Myocyte (in vitro differentiated cells): ENCODE measurements at regions not wholly inside any gene's neighbourhood (a gene's known extent, or its start where the extent isn't known, plus 50 kb on each side); places are given as distances from the start of the nearest gene placed in this dataset.
"Not testable (repeated sequence)": the region's sequence is repeated elsewhere in the genome, so short reads cannot be mapped to it uniquely, and the experiment has no call there.

ENCODE experiments used
- DNase-seq: peaks from one replicate; pipeline ENCODE4 v3.0.0-alpha.2; 2012; ENCODE audit warnings: low read depth

DNA sequence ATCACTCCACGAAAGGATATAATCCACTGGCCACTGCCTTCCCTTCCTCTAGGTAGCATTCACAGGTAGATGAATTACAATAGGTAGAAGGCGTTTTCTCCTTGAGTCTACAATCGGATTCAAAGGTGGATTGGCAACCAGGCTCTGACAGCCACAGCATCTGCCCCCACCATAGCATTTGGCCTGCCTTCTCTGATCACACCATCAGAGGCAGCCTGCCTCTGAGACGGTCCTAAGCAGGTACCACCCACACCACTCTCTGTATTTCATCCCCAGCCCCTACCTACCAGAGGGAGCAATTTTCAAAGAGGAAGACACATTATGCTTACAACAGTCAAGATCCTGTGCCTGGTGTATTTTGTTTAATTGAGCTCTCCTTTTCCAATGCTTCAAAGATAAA is 210.5 kb upstream of the SPTLC3 start:
- DNase-seq = no peak

DNA sequence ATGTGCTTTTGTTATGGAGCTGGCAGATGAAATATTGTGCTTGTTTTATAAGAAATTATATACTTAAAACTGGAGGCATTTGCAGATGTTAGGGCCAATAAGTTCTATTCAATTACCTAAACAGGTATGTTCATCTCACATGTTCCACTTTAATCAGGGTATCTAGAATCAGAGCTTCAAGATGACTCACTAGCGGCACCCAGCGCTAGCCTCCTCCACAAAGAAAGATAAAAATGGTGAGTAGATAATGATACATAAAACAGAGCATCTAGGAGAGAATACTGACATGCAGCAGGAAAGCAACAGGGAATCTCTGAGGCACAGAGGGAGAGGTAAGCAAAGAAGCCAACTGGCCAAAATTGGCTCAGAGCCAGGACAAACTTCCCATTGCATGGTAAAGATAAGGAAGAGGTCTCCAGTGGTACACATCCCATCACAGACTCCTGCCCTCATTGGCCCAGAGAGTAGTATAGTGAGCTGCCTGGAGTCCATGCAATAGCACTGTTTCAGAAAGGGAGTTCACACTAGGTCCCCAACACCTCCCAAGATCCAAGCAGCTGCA is 200.7 kb upstream of the SPTLC3 start:
- DNase-seq = no peak

DNA sequence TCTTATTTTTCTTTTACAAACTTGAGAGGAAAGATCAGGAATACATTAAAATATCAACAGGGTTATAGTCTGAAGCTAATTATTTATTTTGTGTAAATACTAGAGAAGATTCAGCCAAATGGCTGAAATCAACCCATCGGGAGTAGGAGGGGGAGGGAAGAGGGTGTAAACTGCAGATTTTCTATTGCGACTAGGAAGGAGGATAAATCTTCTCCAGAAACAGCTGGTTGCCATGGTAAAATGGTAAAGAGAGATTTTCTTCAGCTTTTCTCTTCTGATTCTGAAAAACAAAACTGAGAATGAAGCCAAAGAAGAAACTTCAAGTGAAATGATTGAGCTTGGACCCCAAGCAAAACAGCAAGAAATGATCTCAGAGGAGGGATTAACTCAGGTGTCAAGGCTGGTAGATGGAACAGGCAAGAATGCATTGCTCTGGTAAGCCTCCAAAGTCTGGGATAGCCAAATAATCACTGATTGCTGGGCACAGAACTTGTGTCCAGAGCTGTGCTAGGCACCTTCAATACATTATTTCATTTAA is 193.5 kb upstream of the SPTLC3 start:
- no peak for DNase-seq

DNA sequence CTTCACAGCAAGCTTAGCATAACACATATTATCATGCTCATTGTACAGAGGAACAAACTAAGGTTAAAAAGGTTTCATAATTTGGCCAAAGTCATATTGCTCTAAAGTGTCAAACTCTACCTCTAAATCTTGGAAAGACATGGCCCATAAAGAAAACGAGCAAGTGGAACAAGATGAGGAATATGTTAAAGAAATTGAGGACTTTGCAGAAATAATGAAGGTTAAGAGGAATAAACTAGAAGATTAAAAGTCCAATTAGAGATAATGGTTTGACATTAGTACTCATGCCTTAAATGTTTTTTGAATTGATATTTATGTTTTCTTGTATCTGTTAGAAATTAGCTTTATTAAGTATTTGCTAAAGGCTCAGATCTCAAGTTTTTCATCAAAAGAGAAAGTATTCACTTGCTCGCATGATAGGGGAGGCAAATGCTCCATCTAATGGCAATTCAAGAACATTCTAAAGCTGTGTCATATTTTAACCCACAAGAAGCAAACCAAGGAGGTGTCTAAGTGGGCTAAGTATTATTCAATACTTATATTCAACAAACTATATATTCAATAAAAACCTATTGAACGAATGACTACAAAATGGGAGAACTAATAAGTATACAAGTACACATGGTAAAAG is 192.9 kb upstream of the SPTLC3 start:
- DNase-seq = no peak

DNA sequence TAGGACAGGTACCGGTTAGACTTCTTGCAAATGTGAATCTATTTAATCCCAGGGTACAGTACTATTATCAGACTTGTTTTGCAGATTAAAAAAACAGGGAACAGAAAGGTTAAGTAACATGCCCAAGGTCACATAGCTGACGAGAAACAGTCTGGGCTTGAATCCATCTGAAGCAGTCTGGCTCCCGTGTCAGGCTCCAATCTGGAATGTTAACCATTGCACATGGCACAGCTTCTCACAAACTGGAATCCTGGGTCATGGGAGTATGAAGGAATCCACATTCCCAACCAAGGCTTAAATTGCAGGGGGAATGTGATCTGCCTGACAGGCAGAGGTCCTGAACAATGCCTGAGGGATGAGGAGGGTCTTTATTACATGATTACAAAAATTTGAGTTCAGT is 187.5 kb upstream of the SPTLC3 start:
- no peak for DNase-seq

DNA sequence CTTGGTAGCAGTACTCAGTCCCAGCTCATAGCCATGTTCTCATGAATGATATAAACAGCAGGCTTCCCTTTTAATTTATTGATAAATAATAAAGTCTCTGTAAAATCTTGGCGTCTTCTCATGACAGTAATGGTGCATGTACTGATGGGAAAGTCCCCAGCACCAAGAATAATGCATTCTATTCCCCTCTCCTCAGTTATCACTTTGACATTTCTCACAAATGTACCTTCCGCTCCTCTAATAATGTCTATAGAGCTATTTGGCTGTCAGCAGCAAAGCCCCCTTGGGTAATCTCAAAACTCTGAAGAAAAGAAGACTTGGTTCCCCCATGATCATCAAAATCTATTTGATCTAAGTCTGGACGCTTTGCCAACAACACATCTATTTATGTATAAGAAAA is 185.0 kb upstream of the SPTLC3 start:
- DNase-seq = no peak

DNA sequence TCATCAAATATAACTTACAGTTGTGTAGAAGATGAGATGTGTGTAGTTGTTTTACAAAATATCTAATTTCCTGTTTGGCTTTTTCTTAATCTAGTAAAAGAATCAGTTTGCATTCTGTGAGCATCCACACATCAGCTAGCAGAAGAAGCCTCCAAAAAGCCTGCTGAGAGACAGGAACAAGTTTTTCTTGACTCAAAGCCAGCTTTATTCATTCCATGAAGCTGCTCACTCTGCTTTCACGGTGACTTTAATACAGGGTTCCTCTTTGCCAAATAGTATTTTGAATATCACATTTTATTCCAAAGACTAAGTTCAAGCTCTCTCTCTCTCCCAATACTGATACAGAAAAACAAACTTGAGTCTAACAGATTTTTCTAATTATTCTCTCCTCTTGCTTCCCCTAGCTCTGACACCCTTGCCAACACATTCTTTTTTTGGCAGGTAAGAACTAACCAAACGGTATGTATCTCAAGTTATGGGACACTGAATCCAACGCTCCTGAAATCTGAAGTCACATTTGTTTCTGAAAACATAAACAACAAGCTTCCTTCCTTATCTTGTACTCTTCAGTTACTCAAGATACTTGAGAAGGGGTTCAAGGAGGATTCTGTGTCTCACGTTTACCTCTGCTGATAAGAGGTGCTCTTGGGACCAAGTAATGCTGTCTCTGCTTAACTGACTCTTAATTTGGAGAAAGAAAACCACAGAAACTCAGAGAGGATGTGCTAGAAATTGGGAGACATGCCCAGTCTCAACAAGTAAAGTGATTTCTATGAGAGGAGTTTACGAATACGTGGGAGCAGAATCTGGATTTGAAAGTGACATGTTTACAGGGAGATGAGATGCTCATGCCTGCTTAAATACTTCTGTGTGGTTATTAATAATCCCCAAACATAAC is 184.2 kb upstream of the SPTLC3 start:
- no peak for DNase-seq

DNA sequence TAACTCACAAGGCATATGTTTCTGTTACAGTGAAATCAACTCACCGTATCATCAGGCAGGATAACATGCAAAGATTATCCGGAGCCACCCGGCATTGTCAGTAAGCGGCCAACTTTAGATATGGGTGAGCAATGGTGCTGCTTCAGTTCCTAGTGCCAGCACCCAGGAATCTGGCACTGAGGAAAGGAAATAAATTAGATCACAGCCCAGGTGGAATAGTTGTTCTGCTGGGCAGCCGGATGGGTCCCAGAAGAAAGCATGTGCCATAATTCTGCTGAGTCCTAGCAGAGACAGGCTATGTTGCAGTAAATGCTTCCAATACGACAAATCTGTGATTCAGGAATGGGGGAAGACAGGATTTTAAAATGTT is 183.6 kb upstream of the SPTLC3 start:
- no peak for DNase-seq

DNA sequence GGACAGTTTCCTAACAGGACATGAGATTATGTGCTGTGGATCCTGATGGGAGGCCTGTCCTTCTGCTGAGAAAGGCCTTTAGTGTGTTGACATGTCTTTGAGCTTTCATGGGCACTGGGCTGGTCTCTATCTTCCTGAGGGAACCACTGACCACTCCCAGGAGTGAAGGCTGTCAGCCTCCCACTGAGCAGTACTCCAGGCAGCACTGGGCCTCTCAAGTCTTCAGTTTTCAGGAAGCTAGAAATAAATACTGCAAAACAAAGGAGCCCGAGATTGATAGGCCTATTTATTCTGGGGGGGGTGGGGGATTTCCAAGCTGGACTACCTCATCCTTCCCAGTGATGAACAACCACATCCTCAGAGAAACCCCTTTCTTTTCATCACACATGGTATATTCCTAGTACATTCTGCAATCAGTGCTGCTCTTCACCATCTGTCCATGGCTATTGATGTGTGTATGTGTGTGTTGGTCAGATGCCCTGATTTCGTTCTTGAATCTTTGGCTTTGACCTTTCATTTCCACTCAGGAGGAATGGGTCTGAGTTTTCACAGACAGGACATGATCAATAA is 180.9 kb upstream of the SPTLC3 start:
- no peak for DNase-seq

DNA sequence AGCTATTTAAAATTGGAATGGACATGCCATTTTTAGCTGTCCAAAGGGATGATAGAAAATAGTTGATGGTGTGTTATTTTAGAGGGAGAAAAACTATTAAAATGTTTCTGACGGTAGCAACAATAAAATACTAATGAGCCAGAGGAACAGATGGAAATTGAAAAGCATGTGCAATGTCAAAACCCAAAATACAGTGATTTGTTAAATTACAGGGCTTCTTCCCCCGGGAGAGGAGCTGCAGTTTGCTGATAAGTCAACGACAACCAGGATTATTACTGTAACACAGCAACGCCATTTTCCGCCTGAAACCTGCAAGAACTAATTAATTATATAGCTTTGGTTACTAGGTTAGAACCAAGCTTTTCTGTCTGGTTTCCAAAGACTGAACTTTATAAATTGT is 179.6 kb upstream of the SPTLC3 start:
- DNase-seq = no peak

DNA sequence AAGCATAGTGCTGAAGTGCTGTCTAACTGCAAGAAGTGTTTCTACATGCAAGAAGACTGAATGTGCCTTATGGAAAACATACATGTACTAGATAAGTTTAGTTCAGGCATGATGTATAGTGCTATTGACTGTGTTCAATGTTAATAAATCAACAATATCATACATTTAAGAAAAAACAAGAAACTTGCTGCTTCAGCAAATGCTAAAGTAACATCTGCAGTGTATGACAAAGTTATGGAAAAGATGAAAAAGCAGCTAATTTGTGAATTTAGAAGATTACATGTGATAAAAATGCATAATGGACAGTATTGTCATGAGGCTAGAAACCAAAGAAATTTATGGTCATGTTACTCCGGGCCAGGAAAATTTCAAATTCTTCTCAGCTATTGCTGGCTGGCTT is 174.9 kb upstream of the SPTLC3 start:
- DNase-seq = no peak

DNA sequence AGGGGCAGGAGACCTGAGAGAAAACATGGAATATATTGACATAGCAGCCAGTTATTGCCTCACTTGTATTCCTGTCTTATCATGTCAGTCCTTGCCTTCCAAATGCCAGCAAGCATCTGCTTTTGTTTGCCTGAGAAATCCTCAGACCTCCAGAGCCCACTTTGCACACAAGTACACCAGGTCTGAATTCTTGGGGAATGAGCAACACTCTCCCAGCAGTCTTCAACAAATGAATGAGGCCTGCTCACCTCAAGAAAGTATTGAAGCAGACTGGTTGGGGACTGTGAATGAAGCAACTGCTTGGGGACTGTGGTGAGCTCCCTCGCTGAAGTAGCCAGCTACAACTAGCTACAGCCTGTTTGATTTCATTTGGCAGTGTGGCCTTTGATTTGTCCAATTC is 172.8 kb upstream of the SPTLC3 start:
- no peak for DNase-seq

DNA sequence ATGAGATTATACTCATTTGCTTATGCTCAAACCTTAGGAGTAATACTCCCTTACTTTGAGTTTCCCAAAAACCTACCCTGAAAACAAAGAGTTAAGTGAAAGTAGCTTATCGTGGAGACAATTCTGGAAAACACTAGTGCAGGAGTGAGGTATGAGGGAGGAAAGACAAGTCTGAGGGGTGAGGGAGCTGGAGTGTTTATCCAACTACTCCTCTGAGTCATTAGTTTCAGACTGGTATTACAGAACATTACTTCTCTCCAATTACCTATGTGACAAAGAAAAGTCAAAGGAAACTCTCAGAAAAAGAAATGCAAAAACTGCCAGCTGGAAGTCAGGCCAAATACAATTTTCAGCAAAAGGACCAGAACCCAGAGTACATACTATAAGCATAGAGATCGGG is 171.1 kb upstream of the SPTLC3 start:
- DNase-seq = no peak

DNA sequence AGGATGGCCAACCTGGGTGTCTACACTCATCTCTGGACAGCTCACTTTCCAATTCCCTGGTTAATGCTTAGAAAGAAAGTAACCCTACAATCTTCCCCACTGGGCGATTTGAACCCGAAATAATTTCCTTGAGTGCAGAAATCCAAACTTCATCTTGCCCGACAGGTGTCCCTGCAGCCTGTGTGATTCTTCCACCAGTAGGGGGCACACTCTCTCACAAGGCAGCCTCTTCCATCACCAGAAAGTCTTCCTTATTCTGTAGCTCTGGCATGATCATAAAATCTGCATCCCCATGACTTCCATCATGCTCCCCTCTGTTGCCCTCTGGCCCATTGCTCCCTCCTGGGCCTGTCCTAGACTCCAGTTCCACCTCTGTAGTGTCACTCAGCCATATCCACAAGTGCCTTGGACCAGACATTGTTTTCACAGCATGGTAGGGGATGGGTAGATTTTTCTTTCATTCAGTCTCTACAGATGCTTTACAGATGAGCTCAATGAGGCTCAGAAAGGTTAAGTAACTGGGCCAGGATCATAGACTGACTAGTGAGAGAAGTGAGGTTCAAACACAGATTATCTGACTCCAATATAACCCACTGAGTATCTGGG is 170.4 kb upstream of the SPTLC3 start:
- no peak for DNase-seq

DNA sequence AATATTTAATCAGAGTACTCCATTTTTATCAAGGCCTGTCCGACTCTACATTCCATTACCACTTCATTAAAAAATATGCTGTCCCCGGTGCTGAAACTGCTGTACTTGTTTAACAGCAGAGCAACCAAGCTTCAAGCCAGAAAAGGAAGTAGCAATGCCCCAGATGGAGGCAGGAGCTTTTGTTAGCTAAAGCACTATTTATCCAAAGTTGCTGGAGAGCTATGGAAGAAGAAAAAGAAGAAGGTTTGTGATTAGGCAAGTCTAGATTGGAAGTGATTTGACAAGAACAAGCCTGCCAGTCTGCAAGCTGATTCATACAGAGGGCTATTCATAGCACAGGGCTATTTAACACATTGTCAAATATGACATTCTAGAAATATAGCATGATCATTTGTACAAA is 160.9 kb upstream of the SPTLC3 start:
- peak; percentile 34 for DNase-seq

DNA sequence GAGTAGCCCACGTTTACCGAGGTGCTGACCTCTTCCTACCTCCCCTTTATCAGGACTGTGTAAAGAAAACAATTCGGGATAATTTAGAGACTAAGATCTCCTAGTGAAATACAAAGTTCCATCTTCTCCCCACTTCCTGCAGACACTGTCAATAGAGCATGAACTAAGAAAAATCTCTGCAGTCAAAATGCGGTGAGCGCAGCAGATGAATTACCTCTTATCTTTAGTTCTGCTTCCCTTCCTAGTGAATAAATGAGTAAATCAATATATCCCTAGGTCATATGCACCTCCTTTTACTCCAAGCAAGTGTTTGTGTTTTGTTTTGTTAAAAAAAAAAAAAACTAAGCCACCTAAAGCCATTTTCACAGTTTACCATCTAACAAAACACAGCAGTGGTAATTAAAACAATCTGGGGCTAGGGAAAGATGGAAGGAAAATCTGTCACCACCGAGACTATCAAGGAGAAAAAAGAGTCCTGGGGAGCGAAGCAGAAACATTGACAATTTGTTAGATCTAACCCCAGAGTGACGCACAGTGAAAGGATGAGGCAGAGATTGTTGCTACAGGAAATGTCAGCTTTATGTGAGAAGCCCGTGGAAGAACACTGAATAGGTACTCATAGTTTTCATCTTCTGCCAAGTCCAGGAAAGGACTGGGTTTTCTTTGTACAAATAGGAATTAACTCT is 159.4 kb upstream of the SPTLC3 start:
- DNase-seq = no peak

DNA sequence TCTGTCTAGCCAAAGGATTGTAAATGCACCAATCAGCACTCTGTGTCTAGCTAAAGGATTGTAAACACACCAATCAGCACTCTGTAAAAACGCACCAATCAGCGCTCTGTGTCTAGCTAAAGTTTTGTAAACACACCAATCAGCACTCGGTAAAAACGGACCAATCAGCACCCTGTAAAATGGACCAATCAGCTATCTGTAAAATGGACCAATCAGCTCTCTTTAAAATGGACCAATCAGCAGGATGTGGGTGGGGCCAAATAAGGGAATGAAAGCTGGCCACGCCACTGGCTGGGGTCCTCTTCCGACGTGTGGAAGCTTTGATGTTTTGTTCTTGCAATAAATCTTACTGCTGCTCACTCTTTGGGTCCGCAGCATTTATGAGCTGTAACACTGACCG is 151.1 kb upstream of the SPTLC3 start:
- not testable (repeated sequence) for DNase-seq

DNA sequence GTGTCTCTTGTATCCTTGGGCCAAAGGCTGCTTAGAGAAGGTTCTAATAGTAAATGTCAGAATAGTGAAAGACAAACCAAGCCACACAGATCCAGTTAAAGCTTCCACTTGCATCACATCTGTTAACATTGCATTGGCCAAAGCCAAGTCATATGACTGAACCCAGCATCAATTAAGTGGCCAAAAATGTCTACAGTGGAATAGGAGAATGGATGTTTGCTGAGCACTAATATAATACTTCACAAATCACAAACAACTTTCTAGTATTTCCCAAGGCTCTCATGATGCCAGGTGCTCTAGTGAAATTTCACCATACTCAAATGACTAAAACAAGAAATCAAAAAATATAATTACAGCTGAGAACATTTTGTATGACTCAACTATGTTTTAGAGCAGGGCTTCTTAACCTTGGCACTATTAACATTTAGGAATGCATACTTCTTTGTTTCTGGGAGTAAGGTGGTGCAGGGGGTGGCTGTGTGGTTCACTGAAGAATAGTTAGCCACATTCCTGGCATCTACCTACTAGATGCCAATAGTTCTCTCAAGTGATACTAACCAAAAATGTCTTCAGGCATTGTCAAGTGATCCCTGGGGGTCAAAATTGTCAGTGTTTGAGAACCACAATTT is 148.0 kb upstream of the SPTLC3 start:
- no peak for DNase-seq

DNA sequence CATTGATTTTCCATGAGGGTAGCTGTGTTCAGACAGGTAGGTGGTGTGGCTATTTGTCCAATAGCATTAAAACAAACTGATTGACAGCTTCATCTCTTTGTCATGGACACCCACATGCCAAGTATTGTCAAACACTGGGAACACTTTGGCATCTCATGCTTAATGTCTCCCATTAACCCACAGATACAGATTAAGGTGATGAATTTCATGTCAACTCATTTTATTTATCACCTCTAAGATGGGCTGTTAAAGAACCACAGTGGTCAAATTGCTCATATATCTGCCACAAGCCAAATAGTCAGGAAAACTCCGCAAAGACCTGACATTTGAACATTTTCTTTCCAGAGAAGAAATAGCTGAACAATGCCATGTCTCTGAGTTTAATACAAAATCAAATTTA is 139.1 kb upstream of the SPTLC3 start:
- DNase-seq = no peak

DNA sequence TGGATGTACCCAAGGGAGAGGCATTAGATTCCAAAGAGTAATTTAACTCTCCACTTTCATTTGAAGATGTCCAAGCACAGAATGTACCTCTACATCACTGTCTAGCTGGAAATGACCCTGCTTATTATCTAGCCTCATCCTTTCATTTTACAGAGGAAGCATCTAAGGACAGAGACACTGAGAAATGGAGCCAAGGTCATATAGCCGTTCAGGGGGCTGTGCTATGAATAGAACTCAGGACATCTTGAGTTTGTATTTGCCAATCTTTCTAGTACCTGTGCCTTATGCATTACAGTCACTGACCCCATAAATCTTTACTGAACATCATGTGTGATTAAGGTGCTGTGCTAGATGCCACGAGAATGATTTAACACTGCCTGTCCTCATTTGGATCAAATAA is 138.2 kb upstream of the SPTLC3 start:
- DNase-seq = no peak

DNA sequence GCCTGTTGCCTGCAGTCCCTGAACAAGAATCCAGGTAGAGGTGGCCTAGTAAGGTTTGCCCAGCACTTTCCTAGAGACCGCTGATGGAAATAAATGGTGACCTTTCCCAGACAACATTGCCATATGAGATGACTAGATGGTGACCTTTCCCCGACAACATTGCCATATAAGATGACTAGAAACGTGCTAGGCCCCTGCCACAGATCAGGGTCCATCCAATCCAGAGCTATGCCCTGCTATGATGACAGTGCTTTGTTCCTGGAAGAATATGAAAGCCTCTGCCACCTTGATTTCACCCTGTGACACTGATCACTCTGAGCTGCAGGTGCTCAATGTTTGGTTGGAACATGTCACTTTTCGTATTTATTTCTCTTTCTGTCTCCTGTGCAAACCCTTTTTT is 133.8 kb upstream of the SPTLC3 start:
- DNase-seq = no peak
